GM12874 (cell line): ENCODE measurements at regions not wholly inside any gene's neighbourhood (a gene's known extent, or its start where the extent isn't known, plus 50 kb on each side); places are given as distances from the start of the nearest gene placed in this dataset.

Source experiments
- TF ChIP-seq, protein P1 (sequence below): IDR thresholded peaks from 2 replicates; pipeline ENCODE4 v1.5.1; 2011; ENCODE audit warnings: low read depth, mild to moderate bottlenecking, control low read depth, low read length, moderate library complexity; ENCODE audit not compliant: insufficient read depth

DNA sequence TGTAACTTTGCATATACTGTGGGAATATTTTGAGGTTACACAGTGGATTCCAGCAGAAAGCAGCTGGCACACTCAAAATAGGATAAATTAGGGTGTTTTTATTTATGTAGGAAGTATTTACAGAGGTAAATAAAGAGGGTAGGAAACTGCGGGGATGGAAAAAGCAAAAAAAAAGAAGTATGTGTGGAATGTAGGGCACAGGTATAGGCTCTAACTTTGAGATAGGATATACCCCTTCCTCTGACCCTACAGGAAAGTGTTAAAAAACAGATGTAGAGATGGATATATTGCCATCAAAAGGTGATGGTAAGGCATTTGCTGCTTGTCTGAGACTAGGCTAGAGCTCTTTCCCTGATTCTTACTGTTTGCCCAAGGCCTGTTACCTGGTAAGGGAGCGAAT, 173.1 kb upstream of the ANK2 start:
- TF ChIP-seq, protein P1, sequence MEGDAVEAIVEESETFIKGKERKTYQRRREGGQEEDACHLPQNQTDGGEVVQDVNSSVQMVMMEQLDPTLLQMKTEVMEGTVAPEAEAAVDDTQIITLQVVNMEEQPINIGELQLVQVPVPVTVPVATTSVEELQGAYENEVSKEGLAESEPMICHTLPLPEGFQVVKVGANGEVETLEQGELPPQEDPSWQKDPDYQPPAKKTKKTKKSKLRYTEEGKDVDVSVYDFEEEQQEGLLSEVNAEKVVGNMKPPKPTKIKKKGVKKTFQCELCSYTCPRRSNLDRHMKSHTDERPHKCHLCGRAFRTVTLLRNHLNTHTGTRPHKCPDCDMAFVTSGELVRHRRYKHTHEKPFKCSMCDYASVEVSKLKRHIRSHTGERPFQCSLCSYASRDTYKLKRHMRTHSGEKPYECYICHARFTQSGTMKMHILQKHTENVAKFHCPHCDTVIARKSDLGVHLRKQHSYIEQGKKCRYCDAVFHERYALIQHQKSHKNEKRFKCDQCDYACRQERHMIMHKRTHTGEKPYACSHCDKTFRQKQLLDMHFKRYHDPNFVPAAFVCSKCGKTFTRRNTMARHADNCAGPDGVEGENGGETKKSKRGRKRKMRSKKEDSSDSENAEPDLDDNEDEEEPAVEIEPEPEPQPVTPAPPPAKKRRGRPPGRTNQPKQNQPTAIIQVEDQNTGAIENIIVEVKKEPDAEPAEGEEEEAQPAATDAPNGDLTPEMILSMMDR = no peak

DNA sequence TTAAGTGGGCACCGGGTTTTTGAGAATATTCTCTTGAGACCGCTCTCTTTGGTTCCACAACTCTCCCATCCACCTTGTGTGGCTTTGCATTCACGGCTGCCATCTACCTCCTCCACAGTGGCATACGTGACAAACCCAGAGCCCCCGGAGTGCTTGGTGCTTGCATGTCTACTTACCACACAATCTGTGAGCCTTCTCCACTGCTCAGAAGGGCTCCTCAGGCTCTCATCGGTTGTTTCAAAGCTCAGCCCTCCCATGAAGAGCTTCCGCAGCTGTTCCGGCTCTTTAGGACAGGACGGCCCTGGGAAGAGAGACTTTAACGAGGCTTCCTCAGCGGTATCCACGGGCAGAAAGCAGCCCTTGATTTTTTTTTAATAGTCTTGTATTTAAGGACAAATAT, 167.6 kb upstream of the ANK2 start:
- TF ChIP-seq, protein P1 = no peak

DNA sequence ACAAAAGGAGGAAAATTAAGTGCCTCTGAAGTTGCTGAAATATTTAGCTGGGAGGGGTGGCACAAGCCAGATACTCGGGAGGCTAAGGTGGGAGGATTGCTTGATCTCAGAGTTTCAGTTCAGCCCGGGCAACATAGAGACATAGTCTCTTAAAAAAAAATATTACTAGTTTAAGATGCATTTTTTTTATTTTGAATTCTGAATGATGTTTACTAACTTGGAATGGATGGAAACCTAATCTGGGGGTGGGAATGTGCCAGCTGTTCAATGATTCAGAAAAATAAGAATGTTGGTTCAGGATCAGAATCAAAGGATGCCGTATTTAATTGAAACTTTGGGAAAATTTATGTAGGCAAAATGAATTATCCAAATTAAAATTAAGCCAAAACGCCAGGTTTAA, 167.2 kb upstream of the ANK2 start:
- TF ChIP-seq, protein P1 = no peak

DNA sequence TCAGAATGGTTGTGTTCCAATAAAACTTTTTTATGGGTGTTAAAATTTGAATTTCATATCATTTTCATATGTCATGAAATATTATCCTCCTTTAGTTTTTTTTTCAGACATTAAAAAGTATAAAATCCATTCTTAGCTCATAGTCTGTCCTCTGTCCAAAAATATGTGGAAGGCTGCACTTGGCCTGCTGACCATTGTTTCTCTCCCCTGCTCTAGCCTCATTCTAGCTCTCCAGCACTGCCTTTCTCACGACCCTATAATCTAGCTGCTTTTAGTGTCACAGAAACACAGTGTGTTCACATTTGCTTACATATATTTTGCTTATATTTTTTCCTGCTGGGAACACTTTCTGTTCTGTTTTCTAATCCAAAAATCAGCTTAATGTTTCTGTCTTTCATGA, 165.0 kb upstream of the ANK2 start:
- TF ChIP-seq, protein P1 = no peak

DNA sequence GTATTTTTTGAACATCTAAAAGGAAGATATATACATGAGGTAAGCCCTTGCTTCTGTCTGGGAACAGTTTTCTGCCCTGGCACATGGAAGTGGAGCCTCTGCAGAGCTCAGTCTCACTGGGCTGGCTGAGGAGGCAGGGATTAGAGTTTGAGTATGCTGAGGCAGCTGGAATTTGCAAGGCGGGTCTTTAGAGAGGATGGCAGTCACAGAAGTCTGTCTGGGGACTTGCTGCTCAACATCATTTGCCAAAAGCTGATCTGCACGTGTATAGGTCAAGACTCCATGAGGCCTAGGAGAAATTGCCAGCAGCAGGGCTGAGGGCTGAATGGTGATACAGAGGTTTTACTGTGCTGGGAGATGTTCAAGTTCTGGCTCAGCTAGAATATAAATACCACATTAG, 163.6 kb upstream of the ANK2 start:
- TF ChIP-seq, protein P1 = no peak

DNA sequence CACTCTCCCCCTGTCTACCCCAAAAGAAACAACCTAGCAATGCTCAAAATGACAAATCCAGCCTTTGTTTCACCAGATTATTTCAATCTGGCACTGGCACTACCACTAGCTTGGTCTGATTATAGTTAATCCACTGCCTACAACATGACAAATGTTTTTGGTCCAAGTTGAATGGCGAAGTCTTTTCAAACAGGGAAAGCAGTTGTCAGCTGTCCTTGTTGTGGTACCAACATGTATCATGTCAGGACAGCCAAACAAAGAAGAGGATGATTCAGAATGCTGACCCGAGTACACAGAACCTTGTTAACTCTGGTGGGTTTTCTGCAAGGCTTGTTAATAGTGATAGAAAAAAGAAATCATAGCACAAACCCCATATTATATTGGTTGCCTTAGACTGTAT, 160.8 kb upstream of the ANK2 start:
- TF ChIP-seq, protein P1 = no peak

DNA sequence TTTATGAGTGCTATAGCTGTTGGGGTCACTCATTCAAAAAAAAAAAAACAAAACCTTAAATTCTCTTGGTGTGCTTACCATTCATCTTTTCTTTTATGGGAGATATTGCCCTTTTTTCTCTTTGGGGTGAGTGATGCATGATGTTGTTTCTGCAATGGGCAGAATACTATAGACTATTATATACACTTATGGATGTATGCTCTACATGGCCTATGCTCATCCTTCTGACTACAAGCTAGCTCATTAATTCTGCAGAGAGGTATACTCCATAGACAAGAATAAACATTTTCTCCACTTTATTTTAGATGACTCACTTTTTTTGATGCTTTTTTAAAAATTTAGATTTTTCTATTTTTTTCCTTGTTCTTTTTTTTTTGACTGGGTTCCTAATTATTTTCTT, 160.3 kb upstream of the ANK2 start:
- TF ChIP-seq, protein P1 = no peak
